HG02798 (cell line): ENCODE measurements at regions not wholly inside any gene's neighbourhood (a gene's known extent, or its start where the extent isn't known, plus 50 kb on each side); places are given as distances from the start of the nearest gene placed in this dataset.

Source experiments
- ATAC-seq: cut with Tn5 transposase; IDR thresholded peaks from one replicate; pipeline ENCODE4 v1.9.1; 2021; ENCODE audit warnings: mild to moderate bottlenecking; ENCODE audit not compliant: unreplicated experiment, poor library complexity

GRCh38 chr14:42742084-42742483, 1135.4 kb downstream of the LRFN5 start:
- ATAC-seq = no peak

GRCh38 chr14:42736408-42736807, 1129.7 kb downstream of the LRFN5 start:
- ATAC-seq = no peak

DNA sequence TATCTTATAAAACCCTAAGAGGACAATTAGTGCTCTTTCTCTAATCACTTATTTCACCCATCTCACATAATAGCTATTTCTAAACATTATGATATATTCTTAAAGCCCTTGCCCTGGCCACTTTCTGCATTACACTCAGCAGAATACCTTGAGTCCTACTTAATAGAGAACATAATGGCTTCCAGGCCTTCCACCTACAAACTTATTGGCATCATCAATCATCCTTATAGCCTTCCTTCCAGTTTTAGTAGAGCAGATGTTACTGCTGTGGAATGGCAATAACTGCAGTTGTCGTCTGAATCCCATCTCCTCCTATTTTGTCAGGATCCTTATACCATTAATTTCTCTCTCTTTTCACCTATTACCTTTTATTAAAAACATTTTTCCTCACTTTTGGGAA, 1127.4 kb downstream of the LRFN5 start:
- ATAC-seq = no peak

GRCh38 chr14:42732005-42732404, 1125.3 kb downstream of the LRFN5 start:
- ATAC-seq = no peak

- ATAC-seq = no peak
Measured at GRCh38 chr14:42731480-42731879, 1124.8 kb downstream of the LRFN5 start.

DNA sequence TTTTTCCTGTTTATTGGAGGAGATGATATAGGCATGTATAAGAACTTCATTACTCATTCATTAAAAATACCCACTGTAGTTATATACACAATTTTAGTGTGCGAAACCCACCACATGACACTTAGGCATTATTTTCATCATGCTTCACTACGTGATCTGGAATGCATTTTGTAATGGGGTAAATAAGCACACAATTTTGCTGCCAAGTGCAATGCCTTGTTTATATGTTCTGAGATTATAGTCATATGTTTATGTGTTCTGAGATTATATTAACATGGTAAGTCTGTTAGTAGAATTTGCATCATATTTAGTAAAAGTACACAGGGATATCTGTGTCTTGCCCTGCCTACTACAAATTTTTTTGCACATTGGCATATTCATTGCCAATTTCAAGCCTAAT, 1123.0 kb downstream of the LRFN5 start:
- no peak for ATAC-seq

DNA sequence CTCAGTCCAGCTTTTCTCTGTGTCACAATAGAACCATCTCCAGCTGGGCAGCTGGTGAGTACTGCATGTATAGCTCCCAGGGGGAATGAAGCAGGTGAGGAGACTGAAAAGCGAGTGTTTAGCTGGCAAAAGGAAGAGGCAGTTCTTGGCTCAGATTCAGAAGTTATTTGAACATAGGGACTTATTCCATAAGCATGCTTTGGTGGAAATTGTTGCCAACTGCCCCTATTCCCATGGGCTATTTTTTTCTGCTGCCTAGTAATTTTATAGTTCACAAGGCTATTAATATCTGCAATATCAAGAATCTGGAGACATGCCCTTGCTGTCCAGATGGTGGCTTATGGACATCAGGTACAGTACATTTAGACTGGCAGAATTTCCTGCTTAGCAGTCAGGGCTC, 1112.7 kb downstream of the LRFN5 start:
- ATAC-seq = no peak

DNA sequence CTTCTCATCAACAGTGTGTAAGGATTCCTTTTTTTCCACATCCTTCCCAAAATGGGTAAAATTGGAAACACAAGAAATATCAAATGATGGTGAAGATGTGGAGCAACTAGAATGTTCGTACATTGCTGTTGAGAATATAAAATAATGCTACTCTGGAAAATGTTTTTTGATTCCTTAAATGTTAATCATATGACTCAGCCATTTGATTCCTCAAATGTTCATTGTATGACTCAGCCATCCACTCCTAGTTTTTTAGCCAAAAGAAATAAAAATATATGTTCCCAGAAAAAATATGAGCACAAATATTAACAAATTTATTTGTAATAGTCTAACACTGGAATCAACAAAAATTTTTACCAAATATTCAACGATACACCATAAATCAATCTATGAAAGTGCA, 1108.6 kb downstream of the LRFN5 start:
- ATAC-seq = no peak

DNA sequence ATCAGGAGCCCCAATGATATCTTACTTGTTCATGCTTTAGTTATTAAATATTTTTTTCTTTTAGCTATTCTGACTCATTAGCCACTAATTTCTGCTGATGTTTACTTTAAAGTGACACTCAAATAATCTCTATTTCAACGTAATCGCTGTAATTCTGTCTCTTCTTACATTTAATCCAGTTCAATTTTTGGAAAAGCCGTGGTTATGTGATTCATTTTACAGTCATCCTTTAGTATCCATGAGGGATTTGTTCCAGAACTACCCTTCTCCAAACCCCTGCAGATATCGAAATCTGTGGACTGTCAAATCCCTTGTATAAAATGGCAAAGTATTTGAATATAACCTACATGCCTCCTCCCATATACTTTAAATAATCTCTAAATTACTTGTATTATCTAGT, 1103.4 kb downstream of the LRFN5 start:
- ATAC-seq = no peak

DNA sequence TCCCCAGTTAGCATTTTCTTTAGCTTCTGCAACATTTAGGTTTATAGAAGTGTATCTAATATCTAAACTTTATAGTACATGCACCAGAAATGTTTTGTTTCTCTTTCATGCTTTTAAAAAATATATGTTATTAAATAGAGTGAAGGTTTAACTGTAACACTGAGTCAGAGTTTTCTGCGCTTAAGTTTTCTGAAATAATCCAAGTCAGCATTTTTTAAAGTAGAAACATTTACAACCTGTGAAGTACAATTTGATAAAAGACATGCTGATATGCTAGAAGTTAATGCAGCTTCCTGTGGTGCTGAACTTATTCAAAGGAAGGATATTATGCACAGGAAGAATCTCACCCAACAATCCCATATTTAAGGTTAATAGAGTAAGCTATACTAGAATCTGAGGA, 1096.8 kb downstream of the LRFN5 start:
- ATAC-seq = no peak

- ATAC-seq = no peak
Measured at GRCh38 chr14:42687421-42687820, 1080.7 kb downstream of the LRFN5 start.

GRCh38 chr14:42683707-42684106, 1077.0 kb downstream of the LRFN5 start:
- no peak for ATAC-seq

DNA sequence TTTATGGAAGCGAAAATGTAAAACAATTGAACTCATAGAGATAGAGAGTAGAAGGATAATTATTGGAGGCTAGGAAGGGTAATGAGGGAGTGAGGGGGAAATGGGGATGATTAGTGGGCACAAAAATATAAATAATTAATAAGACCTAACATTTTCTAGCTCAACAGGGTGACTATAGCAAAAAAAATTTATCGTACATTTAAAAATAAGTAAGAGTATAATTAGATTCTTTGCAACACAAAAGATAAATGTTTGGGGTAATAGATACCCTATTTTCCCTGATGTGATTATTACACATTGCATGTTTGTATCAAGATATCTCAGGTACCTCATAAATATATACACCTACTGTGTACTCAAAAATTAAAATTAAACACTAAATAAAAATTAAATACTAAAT, 1070.0 kb downstream of the LRFN5 start:
- ATAC-seq = no peak

- no peak for ATAC-seq
Measured at GRCh38 chr14:42673963-42674362, 1067.3 kb downstream of the LRFN5 start.

GRCh38 chr14:42671636-42672035, 1065.0 kb downstream of the LRFN5 start:
- no peak for ATAC-seq

DNA sequence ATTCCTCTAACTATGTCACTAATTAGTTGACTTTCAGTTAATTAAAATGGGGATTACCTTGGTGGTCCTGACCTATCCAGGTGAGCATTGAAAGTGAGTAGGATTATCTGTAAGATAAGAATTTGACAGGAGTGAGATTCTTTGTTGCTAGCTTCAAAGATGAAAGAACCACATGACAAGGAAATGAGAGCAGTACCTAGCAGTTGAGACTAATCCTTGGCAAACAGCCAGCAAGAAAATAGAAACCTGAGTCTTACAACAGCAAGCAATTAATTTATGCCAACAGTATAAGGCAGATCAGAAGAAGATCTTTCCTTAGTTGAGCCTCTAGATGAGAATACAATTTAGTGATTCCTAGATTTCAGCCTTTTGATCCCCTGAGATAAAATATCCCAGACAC, 1058.4 kb downstream of the LRFN5 start:
- ATAC-seq = no peak

GRCh38 chr14:42664190-42664589, 1057.5 kb downstream of the LRFN5 start:
- ATAC-seq = no peak

DNA sequence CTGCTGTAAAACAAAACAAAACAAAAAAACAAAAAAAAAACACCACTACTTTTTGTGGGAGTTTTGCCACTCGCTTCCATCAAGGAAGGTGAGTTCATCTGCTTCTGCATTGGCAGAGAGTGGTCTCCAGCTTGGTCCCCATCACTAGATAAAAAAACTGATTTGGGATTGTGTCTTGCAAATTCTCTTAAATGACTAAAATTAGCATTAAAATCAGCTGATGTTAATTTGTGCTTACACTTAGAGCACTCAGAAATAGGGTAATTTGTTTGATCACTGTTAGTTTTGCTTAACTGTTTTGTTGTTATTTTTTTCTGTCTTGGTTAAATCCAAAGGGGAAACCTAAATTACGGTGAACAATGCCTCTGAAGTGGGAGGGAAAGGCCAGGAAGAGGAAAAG, 1048.0 kb downstream of the LRFN5 start:
- ATAC-seq = no peak

DNA sequence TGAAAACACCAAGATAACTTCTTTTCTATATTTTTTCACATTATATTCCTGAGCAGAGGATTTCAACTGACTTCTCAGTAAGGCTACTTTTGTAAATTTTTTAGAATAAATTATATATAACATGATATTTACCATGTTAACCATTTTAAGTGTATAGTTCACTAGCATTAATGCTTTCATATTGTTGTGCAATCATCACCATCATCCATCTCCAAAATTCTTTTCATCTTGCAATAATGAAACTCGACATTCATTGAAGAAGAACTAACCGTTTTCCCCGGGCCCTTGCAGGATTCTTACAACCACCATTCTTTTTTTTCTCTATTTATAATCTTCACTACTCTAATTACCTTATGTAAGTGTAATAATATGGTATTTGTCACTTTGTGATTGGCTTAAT, 1036.1 kb downstream of the LRFN5 start:
- no peak for ATAC-seq

DNA sequence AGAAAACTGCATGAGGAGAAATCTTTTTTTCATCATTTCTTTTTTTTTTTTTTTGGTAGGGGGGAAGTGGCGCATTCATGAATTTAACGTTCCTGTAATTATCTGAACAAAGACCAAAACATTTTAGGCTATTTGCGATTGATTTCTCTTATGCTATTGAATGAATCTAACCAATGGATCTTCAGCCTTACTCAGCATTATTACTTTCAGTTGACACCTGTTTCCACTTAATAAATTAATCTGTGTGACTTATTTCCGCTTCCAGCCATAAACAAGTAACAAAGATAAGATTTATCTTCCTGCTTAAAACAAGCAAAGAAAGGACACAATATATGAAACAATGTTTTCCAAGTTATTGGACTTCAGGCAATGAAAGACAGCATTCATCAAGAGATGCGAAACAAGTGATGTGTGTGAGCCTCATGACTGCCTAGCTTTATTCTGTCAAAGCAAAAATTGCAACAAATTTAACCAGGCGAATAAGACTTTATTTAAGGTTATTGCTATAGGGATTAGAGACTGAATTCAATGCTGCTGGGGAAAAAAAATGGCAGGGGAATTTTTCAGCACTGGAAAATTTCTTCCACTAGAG, 1026.9 kb downstream of the LRFN5 start:
- no peak for ATAC-seq

DNA sequence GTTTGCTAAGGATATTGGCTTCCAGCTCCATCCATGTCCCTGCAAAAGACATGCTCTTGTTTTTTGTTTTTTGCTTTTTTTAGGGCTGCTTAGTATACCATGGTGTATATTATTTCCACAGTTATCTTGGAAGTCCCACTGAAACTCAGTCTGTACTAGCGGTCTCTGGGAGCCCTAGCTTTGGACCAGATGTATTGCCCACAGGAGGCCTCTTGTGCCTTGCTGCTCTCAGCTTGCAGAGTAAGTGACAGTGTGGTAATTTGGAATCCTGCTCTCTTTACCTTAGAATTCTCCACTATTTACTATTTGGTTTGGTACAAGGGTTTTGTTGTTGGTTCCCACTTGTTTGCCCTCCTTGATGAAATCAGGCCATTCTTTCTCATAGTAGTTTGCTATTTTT, 1022.9 kb downstream of the LRFN5 start:
- ATAC-seq = no peak

DNA sequence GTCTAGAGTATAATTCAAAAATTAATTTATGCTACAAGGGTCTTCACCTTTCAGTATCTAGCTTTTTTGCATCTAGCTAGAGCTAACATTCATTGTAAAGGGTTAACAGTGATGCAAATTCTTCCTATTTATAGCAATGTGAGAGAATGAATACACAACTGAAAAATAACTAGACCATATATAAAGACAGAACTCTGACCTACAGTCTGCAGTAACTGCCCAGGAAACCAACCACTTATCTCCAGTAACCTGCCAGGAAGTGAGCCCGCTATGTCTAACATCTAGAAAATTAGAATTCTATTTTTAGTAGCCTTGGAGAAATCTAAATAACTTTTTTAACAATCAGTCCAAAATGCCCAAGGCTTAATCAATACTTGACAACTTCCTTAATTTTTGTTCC, 1021.9 kb downstream of the LRFN5 start:
- ATAC-seq = no peak

DNA sequence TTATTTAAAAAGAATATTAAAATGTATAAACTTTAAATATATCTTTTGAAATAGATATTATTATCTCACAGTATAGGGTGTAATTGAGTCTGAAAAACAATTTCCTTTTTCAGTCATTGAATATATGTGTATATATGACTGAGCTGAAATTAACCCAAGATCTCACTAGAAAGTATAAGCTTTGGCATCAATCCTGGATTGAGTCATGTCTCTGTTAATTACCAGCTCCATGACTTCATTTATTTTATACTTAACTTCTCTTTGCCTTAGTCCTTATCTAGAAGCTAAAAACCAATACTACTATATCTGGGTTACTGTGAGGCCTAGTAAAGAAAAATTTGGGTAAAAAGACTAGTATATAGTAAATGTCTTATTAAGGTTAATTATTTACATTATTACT, 1020.3 kb downstream of the LRFN5 start:
- no peak for ATAC-seq
